GM21786 (cell line): ENCODE measurements at regions not wholly inside any gene's neighbourhood (a gene's known extent, or its start where the extent isn't known, plus 50 kb on each side); places are given as distances from the start of the nearest gene placed in this dataset.
A peak's percentile ranks its signal among the peaks of the same experiment; 100 is the strongest.

Source experiments
- ATAC-seq: cut with Tn5 transposase; IDR thresholded peaks from one replicate; pipeline ENCODE4 v1.9.1; 2021; ENCODE audit not compliant: unreplicated experiment

- ATAC-seq: no peak
These were observed 271.8 kb downstream of the HLX start for GRCh38 chr1:221150996-221151395.

- ATAC-seq: no peak
These were observed 275.7 kb downstream of the HLX start for GRCh38 chr1:221154932-221155331.

- peak; percentile 82 for ATAC-seq
These were observed 278.0 kb downstream of the HLX start for GRCh38 chr1:221157026-221157761.

- ATAC-seq: no peak
These were observed 280.4 kb downstream of the HLX start for GRCh38 chr1:221159608-221160007.

- no peak for ATAC-seq
These were observed 282.4 kb downstream of the HLX start for GRCh38 chr1:221161571-221162041.

GRCh38 chr1:221162352-221162751, 283.1 kb downstream of the HLX start:
- ATAC-seq: no peak

GRCh38 chr1:221162939-221163338, 283.7 kb downstream of the HLX start:
- ATAC-seq: no peak

- ATAC-seq: no peak
These were observed 284.8 kb downstream of the HLX start for GRCh38 chr1:221164029-221164428.

GRCh38 chr1:221164951-221165838, 286.0 kb downstream of the HLX start:
- ATAC-seq: no peak

DNA sequence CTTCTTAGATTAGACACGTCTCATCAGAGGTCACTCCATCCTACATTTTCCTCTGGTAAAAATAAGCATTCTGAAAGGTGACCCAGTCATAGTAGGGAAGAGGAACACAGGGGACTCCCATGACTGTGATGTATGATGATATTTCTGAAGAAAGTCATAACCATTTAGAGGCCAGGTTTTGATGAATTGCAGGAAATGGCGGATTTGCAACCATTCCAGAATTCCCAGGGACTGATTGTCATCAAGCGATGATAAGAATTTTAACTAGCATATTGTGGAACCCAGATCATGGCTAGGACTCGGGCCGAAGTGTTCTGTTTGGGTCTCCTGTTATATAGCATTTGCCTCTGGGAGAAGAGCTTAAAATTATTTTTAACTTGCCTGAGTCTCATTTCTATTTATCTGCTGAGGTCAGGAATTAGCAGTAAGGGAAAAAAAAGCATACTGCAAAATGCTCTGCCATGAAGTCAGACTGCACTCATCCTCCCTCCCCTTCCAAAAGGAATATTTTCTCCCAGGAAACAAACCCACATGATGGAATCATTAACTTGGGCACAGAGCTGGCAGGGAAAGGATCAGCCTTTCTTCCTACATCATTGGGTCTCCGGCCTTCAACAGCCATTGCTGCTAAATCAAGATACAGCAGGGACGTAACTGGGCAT, 286.7 kb downstream of the HLX start:
- ATAC-seq: no peak

DNA sequence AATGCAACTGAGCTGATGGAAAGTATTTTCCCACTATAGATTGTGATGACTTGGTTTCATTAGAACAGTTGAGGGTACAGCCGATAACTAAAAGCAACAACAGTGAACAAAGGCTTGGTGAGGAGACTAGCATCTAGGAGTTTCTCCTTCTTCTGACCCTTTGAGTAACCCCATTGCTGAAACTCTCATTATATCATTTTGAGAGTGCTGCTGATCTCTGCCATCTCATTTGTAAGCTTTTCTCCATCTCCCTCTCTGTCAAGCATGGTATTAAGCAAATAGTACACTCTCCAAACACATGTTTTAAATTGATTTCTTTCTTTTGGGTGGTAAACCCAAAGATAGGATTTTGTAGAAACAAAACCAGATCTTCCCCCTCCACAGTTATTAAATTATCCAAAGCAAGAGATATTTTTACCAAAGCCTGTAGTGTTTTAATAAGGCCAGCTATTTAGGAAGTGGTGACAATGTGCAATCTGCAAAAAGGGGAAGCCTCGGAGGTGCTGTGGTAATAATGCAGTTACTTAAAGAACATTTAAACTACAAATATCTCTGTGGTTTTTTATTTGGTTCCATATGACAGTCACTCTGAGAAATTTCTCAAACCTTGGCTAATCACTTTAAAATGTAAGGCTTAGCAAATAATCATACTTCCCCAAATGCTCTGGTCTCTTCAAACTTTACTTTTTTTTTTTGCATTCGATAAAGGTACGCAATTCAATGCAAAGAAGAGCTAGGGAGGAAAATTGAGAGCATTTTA, 287.5 kb downstream of the HLX start:
- peak; percentile 81 for ATAC-seq

- no peak for ATAC-seq
These were observed 290.2 kb downstream of the HLX start for GRCh38 chr1:221169447-221169889.

- ATAC-seq: no peak
These were observed 290.9 kb downstream of the HLX start for GRCh38 chr1:221170171-221170570.

DNA sequence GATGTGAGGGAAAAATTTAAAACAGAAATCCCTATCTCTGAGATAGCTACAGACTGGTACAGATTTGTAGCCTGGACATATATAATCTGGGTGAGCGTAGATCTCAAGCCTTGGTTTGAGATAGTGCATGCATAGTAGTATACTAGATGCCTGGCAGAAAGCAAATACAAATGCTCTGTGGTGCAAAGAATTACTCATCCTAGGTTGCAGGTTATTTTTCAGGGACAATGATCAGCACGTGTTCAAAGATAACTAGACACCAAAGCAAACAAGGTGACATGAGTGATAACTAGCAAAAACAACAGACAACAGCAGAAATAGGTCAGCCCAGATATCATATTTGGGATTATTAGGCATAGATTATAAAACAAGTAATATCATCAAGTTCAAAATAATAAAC, 292.5 kb downstream of the HLX start:
- no peak for ATAC-seq

GRCh38 chr1:221172841-221173240, 293.6 kb downstream of the HLX start:
- ATAC-seq: no peak

GRCh38 chr1:221174330-221174993, 295.2 kb downstream of the HLX start:
- no peak for ATAC-seq

DNA sequence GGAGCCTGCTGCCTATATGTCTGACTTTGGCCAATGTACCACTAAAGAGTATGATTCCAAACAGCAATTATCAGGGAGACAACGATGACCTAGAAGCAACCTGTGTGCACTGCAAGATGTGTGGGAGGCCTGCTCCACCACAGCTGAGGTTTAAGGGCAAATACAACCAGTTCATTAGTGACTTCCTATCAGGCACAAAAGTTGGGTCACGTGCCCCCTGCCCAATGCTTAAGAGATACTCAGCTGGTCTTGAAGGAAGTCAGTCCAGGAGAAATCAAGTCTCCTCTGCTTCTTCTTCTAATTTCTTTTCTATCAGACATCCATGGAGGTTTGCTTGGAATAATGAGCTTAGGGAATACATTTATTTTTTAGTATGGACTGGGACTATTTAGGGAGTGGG, 296.0 kb downstream of the HLX start:
- ATAC-seq: no peak

DNA sequence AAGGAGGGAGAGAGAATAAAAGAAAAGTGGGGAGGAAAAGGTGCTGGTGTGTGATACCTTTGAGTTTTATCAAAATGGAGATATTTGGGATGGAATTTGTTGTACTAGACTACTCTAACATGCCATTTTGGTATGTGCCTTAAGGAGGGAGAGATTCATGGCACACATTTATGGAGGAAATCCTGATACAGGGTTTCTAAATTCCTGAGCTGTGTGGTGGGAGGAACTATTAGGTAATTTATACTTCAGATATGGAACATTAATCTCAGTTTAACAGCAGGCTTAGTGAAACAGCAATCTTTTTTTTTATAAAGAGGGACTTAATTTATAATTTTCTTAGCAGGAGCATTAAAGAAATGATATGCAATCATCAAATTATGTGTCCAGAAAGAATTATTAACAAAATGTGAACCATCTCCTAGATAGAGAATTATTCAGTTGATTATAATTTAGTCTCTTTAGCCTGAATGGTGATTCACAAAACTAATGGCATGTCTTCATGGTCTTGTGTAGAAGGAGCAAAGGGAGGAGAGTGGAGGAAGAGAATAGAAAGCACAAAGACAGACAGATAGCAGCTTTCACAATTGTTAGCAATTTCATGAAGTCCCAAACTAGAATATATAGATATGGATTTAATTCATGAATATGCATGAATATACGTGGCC, 301.6 kb downstream of the HLX start:
- no peak for ATAC-seq

DNA sequence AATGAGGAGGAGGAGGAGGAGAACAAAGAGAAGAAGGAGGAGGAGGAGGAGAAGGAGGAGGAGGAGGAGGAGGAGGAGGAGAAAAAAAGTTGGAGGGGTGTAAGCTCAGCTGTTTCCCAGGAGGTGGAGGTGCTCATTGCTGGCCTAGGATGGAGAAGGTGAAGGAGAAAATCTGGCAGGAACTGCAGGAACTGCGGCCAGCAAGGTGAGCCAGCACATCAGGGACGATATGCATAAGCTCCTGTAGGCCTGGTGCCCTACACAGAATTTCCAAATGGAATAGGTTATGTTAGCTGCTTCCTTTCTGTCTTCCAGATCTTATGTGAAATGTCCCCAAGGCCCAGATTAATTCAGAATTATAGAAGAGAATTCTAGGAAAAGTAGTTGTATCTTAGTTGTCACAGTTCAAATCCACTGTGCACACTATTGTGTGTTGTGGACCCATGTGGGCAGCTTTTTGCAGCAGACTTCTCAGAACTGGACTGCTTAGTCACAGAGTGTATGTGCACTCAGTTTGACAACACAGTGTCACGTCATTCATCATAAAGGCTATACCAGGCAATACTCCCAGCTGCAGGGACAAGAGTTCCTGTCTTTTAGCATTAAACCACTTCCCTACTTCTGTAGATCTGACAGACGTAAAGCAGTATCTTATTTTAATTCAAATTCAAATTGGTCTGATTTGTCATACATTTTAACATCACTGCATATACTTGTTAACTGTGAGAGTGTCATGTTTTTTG, 303.7 kb downstream of the HLX start:
- no peak for ATAC-seq
